NOMO-1 (cell line): ENCODE measurements at regions not wholly inside any gene's neighbourhood (a gene's known extent, or its start where the extent isn't known, plus 50 kb on each side); places are given as distances from the start of the nearest gene placed in this dataset.
"Not testable (repeated sequence)": the region's sequence is repeated elsewhere in the genome, so short reads cannot be mapped to it uniquely, and the experiment has no call there.

Experiments used
- DNase-seq, 2 experiments: peaks; one replicate each; lab custom pipeline; 2025; ENCODE audit not compliant: unreplicated experiment in 2 of 2; lab: John Stamatoyannopoulos, UW

DNA sequence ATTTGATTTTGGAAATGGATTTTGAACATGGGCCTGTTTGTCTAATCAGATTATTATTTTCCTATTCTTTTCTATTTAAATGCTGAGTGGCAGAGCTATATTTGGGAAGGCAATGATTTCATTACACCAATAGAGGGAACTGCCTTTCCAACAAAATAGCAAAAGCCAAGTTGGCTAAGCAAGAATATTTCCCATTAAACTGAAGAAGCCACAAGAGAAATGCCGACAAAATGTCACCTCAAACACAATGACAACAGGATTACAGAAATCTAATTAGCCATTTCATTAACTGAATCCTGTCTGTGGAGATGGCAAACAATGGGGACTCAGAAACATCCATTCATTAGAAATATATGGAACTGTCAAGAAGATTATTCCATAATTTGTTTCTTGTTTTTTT, 1593.1 kb upstream of the RAG2 start:
- DNase-seq: no peak

DNA sequence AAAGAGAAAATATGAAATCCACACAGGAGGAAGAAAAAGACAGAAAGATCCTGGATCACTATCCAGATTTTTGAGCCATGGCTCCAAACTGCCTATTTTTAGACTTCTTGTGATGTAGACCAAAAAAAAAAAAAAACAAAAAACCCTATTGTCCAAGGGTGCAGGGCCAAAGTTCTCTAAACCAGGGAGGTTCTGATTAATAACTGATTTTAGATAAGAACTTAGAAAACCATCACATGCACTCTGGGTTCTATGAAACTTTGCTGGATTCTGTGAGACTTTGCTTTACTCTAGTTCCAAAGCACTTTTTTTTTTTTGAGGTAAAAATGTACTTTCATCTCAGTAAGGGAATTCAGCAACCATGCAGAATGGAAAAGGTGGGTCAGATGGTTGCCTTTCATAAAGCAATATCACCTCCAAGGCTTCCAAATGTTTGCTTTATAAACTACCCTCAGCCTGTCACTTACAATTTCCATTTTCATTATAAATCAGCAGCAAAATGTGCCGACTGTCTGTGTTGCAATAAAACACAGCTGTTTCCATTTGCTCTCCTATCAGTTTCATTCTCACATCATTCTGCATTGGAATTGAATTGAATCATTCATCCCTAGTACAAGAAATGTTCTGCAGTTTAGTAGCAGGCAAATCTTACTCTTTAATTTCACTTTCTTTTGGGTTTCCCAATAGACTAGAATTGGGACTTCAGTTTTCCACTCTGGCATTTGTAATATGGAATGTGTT, 1584.3 kb upstream of the RAG2 start:
- DNase-seq: no peak

DNA sequence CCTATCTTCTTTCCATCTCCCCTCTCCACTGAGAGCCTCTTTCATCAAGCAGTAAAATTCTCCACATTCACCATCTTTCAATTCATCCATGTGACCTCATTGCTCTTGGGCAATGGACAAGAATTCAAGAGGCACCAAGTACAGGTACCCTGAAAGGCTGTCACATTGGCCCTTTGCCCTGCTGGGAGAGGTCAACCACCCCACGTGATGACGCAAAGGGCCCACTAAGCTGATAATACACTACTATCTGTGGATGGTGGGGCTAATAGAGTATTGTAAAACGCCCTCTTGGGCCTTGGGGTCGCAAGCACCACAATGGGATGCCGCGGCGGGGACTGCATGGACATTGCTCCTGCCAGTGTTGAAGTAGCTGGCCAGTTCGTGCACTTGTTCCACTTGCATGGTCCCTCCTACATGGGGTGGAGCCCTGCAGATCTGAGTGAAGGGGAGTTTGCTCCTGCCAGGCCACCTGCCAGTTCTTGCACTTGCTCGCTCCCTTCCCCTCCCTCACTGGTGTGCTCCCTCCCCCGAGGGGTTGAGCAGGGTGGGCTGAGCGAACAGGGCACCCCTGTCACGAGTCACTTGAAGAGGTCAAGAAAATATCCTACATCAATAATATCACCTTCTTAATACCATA, 1578.8 kb upstream of the RAG2 start:
- DNase-seq: no peak

DNA sequence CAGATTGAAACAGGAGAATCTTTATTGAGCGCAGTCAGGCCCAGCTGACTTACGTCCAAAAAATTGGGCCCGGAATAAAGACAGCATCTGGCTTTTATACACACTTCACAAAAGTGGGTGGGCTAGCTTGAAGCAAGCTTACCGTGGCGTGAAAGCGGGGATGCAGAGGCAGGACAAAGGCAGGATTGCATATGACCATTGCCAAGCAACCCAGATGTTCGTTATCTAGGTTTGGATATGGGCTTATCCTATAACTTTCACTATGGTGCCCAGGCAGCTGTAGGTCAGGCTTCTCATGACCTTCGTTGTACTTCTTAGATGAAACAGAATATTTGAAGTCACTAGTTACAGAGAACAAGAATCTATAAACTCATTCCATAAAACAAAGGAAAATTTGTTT, 1575.6 kb upstream of the RAG2 start:
- no peak for DNase-seq

DNA sequence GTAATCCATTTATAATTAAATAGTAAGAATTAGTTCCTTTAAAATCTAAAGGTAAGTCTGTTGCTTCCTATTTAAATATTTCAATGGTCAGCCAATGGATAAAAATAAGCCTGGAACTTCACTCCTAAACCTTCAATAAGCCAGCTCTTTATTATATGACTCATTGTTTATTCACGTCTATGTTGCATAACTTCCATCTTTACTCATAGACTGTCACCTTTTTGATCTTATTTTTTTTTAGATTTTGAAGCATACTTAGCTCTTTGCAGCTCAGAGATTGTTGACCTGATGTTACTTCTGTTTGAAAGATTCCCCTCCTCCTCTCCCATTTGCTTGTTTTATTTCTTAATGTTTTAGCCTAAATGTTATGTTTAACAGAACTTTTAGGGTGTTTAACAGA, 1571.2 kb upstream of the RAG2 start:
- no peak for DNase-seq

DNA sequence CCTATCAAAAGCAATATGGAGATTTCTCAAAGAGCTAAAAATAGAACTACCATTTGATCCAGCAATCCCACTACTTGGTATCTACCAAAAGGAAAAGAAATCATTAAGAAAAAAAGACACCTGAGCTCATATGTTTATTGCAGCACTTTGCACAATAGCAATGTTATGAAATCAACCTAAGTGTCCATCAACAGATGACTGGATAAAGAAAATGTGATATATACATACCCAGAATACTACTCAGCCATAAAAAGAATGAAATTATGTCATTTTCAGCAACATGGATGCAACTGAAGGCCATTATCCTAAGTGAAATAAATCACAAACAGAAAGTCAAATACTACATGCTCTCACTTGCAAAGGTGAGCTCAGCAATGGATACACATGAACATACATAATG, 1565.5 kb upstream of the RAG2 start:
- DNase-seq: no peak

DNA sequence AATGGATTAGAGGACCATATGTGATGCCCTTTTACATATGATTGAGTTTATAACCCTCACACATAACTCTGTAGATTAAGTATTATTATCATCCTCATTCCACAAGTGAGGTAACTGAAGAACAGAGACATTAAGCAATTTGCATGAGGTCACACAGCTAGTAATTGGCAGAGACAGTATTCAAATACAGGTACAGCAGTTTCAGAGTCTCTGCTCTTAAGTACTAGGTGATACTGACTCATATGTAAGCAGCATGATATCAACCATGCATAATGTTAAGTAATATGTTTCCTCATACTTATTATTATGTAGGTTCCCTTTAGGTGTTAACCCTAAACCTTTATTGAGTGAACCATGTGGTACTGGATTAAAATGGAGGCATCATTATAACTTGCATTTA, 1562.4 kb upstream of the RAG2 start:
- no peak for DNase-seq

DNA sequence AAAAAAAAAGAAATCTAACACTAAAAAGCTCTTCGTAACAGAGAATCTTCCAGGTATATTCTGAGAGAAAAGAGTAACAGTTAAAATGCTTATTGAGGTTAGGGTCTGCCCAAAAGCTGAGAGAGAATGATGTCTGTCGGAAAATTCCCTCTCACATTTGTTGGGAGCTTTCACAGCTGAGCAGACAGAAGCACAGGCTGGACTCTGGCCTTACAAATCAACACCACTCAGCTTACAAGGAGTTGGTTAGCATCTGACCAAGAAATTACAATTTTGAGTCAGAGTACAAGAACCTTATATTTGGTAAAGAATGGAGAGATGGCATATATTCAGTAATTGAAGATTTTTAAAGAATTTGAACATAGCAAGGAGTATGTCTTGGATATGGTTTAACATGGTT, 1561.0 kb upstream of the RAG2 start:
- no peak for DNase-seq

DNA sequence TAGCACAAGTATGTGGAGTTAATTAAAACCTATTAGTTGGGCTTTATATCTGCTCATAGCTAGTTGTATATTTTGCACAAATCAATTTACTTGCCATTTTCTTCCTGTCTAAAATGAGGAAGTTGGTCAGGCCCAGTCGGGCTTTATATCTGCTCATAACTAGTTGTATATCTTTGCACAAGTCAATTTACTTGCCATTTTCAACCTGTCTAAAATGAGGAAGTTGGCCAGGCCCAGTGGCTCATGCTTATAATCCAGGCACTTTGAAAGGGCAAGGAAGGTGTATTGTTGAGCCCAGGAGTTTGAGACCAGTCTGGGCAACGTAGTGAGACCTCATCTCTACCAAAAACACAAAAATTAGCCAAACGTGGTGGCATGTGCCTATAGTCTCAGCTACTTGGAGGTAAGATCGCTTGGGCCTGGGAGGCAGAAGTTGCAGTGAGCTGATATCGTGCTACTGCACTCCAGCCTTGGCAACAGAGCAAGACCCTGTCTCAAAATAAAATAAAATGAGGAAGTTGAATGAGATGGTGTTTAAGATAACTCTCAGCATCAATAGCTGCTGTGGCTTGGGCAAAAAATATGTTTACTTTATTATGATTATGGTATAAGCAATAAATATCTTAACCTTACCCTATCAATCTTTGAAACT, 1558.6 kb upstream of the RAG2 start:
- DNase-seq: peak; percentile 83 to 85

DNA sequence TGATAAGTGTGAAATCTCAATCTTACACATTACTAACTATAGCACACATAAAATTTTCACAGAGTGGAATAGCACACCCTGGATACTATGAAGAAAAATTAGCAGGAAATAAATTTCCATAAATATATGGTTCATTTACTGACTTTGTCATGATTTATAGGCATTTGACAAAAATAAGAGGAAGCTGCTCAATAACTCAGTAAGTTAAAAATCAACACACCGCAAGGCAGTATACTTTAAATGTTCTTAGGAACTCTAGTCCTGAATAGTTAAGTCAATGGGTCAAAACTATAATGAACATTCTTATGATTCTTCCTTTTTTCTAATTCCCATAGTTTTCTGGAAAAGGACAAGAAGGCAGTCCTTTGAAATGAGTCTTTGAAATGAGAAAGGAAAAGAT, 1557.8 kb upstream of the RAG2 start:
- DNase-seq: peak in 1 of 2 experiments; percentile 42

DNA sequence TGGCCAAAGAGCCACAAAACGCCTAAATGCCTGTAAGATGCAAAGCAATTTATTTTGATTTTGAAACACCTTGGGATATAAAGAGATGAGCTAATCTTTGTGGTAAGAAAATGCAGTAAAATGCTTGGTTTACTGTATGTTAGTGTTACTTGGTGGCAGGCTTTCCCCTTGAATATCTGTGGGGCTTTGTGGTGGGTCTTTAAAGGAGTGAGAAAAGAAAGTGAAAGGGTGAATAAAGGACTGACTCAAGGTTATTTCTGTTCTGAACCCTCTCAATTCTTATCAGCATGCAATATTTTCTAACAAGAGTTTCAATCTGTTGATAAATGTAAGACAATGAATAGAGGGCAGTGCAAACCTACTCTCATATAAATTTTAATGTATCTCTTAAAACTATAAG, 1555.9 kb upstream of the RAG2 start:
- no peak for DNase-seq

DNA sequence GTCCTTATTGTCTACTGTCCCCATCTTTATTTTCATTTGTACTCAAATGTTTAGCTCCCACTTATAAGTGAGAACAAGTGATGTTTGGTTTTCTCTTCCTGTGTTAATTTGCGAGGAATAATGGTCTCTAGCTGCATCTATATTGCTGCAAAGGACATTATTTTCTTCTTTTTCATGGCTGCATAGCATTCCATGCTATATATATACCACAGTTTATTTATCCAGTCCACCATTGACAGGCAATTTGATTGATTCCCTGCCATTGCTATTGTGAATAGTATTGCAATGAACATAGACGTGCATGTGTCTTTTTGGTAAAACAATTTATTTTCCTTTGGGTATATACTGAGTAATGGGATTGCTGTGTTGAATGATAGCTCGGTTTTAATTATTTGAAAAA, 1545.8 kb upstream of the RAG2 start:
- DNase-seq: no peak

DNA sequence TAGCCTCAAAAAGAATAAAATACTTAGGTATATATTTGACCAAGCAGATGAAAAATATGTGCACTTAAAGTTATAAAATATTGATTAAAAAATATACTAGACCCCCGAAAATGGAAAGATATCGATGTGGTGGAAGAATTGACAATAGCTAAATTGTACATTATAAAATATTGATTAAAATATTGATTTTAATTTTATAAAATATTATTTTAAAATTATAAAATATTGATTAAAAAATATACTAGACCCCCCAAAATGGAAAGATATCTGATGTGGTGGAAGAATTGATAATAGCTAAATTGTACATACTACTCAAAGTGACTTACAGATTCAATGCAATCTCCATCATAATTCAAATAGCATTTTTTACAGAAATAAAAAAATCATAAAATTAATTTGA, 1540.9 kb upstream of the RAG2 start:
- DNase-seq: no peak

DNA sequence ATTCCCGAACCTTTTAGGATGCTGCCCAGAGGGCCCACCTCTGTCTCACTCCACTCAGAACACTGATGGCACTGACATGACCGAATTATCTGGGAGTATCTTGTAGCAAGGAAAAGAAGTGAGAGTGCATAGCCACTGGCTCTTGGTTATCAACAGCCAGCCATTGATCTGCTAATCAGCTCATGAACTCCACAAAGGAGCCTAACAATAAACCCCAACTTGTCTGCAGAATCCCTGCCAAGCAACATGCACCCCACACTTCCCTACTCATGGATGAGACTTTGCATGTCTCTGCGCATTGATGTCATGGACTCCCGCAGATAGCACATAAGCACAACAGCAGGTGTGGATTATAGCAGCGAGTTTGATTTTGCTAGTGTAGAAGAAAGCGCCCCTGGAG, 1538.9 kb upstream of the RAG2 start:
- no peak for DNase-seq

DNA sequence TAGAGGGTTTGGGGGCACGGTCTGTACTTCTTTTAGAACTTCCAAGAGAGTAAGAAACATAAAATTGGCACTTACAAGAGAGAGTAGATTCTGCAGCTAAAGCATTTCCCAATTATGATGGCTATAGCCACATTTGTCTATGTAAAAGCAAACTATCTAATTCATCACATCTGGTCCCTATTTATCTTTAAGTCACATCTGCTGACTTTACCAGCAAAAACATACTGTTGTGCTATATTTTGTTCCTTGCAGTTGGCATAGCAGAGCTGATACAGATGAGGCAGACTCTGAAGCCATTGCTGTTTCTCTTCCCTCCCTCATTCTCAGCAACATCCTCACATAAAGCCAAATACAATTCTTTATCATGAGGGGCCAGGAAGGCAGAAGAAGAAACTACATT, 1533.5 kb upstream of the RAG2 start:
- no peak for DNase-seq

DNA sequence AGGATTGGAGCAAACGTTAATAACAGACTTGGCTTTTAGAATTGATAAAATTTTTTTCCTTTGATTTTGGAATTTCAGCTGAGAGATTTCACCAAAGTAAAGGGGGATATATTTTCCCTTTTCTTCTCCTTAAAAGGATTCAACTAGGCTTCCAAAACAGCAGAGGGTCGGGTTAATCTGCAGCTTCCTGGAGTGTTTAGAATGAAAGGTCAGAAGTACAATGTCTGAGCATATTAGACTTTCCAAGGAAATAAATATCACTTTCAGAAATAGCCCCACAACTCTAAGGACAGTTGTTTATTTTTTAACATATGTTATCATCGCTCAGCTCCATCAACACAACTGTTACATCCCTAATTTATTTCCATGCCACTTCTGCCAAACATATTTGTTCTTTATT, 1532.9 kb upstream of the RAG2 start:
- no peak for DNase-seq

DNA sequence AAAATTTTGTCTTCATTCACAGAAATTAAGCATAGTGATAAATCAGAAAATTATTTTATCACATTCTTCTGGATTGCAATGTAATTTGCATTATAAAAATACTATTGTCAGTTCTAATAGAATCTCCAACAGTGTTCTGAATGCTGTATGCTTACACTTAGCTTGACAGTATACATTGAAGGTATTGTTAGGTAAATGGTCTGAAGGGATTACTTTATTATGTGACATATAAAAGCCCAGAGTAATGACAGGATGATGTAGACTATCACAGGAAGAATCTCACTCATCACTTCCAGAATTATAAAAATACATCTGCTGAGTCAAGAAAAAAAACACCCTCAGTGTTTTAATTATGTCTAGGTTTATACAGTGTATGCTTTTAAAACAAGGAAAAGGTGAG, 1532.5 kb upstream of the RAG2 start:
- DNase-seq: no peak

DNA sequence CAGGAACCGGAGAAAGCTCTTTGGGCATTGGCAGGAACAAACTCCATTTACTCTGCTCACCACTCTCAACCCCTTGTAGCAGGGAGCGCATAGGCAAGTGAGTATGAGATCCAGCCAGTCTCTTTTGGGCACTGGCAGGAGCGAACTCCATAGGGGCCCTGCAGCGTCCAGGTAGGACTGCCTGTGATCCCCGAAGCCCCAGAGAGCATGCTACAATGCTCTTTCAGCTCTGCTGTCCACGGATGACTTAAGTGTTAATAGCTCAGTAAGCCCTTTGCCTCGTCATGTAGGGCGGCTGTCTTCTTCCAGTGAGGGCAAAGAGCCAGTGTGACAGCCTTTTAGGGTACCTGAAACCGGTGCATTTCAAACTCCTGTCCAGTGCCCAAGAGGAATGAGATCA, 1525.6 kb upstream of the RAG2 start:
- DNase-seq: no peak

DNA sequence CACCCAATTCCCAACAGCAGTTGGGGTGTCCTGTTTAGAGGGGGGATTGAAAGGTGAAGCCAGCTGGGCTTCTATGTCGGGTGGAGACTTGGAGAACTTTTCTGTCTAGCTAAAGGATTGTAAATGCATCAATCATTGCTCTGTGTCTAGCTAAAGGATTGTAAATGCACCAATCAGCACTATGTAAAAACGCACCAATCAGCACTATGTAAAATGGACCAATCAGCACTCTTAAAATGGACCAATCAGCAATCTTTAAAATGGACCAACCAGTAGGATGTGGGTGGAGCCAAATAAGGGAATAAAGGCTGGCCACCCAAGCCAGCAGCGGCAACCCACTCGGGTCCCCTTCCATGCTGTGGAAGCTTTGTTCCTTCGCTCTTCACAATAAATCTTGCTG, 1518.6 kb upstream of the RAG2 start:
- DNase-seq: not testable (repeated sequence)

DNA sequence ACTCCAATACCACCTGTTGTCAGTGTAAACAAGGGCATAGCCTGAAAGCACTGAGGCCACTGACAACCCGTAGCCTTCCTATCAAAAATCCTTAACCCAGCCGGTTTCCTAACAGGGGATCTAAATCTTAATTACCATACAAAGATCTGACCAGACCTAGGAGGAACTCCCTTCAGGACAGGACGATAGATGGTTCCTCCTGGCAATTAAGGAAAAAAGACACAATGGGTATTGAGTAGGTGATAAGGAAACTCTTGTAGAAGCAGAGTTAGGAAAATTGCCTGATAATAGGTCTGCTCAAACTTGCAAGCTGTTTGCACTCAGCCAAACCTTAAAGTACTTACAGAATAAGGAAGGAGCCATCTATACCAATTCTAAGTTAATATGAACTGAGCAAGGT, 1517.3 kb upstream of the RAG2 start:
- not testable (repeated sequence) for DNase-seq

DNA sequence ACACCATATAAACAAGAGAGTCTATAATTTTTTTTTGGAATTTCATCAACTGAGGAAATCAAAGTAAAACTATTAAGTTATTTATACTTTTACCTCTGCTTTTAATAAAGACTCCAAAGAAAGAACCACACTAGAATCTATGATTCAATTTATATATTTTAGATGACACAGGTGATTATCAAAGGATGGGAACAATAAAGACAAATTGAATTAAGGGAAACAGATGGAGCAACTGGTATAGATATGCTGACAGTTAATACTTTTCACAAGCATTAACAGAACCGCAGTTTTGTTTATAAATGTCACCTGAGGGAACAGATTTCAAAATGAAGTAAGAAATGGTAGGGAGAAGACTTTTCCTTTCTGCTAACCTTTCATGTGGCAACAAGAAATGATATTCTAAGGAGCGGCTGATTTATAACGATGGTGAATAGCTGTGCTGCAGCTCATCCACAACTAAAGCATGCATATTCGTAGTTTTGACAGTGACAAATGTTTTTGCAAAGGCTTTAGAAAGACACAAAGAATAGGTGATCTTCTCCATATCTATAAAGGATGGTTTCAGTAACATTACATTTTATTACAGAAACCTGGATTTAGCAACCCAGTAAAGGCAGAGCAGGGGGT, 1502.9 kb upstream of the RAG2 start:
- DNase-seq: no peak

DNA sequence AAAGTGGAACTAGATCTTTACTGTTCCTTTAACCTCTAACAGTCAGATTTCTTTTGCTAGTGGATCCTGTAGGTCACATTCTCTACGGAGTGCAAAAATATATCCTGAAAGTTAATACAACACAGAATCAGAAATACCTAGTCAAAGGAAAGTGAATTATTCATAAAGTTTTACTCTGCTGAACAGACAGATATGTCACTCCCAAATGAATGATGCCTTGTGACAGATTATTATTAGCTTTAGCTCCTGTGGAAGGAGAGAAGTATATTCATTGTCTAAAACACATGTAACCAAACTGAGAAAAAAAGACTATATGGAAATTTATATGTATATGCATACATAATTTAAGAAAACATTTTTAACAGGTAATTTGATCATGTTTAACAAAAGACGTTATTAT, 1497.2 kb upstream of the RAG2 start:
- DNase-seq: no peak
